AG08395 (cell line): ENCODE measurements at regions not wholly inside any gene's neighbourhood (a gene's known extent, or its start where the extent isn't known, plus 50 kb on each side); places are given as distances from the start of the nearest gene placed in this dataset.

Experiments used
- DNase-seq: peaks from one replicate; pipeline ENCODE4 v3.0.0; 2012; ENCODE audit warnings: mixed read lengths, low spot score

DNA sequence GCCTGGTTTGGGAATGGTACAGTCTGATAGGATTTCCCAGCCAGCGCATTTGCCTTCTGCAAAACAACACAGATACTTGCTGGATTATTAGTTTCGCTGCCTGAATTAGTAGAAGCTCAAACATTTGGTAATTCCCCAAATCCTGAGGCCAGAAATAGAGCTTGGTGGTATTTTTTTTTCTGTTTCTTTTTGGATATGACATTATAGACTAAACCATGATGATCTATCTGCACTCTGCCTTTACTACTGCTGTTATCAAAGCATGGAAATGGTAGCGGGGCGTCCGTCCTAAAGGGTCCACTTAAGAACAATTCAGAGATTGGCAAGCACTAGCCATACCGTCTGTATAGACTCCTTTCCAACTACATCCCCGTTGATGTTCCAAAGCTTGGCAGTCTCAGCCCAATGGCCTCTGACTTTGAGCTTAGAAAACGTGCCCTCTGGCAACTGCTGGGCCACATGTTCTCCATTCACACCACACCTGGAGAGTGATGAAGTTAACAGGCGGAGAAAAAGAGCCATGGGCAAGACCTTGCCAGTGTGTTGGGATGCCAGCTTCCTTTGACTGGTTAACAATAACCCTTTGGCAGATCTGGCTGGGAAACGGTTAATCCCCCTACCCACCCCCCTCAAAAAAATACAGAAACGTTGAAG, 241.0 kb upstream of the NR2F2 start:
- no peak for DNase-seq

GRCh38 chr15:96092186-96092585, 238.3 kb upstream of the NR2F2 start:
- no peak for DNase-seq

- DNase-seq = no peak
Measured at GRCh38 chr15:96093063-96093462, 237.4 kb upstream of the NR2F2 start.

DNA sequence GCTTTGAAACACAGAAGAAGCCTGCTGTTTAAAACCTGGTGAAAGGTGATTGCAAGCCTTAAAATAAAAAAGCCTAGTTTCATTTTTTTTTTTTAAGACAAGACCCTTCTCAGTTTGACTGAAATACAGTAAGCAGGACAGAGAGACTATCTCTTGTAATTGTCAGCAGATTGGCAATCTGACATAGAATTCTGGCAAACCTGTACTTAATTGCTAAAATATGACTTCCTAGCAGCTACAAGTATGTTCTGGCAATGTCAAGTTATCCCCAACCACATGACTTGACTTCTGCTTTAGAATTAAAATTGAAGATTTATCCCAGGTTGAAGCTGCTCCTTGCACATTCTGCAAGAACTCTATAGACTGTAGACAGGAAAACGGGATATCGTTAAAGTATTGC, 232.8 kb upstream of the NR2F2 start:
- DNase-seq = no peak

- DNase-seq = no peak
Measured at GRCh38 chr15:96102631-96103030, 227.9 kb upstream of the NR2F2 start.

- DNase-seq = no peak
Measured at GRCh38 chr15:96106181-96106580, 224.3 kb upstream of the NR2F2 start.

- no peak for DNase-seq
Measured at GRCh38 chr15:96106628-96107027, 223.9 kb upstream of the NR2F2 start.

- no peak for DNase-seq
Measured at GRCh38 chr15:96107916-96108315, 222.6 kb upstream of the NR2F2 start.

- no peak for DNase-seq
Measured at GRCh38 chr15:96108405-96108804, 222.1 kb upstream of the NR2F2 start.

- no peak for DNase-seq
Measured at GRCh38 chr15:96109820-96110219, 220.7 kb upstream of the NR2F2 start.

DNA sequence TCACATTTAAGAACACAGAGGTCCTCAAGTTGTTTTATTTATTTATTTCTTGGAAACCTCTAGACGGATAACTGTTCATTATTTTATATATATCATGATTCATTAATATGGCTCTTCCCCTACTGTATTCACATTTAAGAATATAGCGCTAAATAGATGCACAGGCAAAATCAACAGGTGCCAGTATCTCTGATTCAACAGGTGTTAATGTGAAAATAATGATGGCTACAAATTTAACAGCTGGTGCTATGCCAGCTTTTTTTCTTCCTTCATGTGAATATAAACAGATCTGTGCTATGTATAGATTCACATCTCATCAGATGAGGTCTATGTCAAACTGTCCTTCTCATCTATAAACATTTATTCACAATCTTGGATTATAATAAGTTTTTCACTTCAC, 218.5 kb upstream of the NR2F2 start:
- DNase-seq = no peak

DNA sequence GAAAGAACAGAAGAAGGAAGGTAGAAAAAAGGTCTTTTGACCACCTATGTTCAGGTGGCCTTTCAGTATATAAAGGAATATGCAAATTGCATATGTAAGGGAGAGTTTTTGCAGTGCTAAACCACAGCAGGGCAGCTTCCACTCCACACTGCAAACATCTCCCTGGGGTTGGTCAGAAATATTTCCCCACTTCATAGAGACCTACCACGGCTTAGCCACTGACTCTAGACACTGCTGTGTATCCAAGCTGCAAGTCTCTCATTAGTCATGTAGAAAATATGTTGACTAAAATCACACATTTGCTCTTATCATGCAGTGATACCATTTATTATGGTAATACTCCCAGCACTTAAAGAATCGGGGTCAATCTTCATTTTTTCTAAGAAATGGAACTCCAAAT, 214.9 kb upstream of the NR2F2 start:
- peak; percentile 20 for DNase-seq

DNA sequence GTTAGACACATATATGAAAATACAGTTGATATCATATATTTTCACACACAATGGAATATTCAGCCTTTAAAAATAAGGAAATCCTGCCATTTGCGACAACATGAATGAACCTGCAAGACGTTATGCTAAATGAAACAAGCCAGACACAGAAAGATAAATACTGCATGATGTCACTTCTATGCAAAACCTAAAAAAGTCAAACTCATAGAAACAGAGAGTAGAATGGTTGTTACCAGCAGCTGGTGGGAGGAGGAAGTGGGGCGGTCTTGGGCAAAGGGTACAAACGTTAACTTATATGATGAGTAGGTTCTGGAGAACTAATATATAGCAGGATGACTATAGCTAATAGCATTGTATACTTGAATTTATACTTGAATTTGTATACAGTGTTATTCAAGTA, 213.2 kb upstream of the NR2F2 start:
- DNase-seq = no peak

GRCh38 chr15:96119734-96120133, 210.8 kb upstream of the NR2F2 start:
- no peak for DNase-seq

GRCh38 chr15:96121086-96121920, 209.2 kb upstream of the NR2F2 start:
- no peak for DNase-seq

GRCh38 chr15:96122077-96123027, 208.1 kb upstream of the NR2F2 start:
- DNase-seq = peak; percentile 8

DNA sequence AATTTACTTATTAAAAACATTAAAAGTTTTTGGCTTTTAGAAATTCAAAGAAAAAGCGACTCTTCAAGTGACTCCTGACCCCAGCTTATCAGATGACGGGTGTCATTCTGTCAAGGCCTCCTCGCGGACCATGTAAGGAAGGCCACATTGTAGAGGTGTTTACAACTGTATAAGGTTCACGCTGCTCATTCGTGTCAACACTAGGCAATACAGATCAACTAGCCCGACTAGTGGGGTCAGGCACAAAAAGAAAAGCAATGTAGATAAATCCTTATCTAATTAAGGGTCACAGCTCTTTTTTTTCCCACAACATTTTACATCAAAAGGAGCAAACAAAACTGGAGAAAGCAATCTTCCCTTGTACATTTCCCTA, 207.5 kb upstream of the NR2F2 start:
- DNase-seq = no peak

DNA sequence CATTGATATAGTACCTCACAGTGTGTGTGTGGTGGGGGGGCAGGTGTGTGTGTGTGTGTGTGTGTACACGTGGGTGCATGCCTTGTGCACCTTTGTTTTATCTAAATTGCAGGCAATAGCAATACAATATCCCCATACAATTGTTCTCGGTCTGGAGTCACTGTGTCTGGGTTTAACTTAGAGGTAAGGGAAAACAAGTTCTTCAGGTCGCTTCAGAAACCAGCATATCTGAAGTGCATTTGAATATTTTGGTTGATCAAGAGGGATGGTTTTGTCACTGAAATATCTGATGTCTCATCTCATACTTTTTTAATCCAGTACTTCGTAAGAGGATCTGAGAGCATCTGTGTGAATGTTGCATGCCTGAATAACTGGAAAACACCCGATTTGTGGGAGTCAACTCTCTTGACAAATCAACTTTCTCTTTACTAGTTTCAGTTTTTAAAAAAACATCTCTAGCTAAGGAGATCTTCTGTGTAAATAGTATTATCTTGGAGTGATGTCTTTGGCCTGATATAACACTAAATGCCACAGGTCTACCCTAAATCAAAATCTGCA, 206.8 kb upstream of the NR2F2 start:
- no peak for DNase-seq

DNA sequence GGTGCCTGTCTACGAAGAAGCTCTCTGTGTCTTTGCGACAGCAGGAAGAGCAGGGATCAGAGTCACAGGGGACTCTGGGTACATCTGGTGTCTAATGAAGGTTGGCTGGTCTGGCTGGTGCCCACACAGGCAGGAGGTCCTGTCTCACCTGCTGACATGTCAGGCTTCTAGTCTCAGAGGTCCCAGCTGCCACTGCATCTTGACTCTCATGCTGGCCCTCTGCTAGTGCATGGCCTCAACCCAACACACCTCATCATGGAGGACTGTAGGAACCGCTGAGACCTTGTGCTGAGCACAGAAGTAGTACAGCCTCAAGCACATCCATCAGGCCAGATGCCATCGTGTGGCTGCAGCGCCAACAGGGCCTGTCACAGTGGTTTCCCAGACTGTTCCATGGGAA, 206.1 kb upstream of the NR2F2 start:
- no peak for DNase-seq

GRCh38 chr15:96125721-96126415, 204.6 kb upstream of the NR2F2 start:
- no peak for DNase-seq

DNA sequence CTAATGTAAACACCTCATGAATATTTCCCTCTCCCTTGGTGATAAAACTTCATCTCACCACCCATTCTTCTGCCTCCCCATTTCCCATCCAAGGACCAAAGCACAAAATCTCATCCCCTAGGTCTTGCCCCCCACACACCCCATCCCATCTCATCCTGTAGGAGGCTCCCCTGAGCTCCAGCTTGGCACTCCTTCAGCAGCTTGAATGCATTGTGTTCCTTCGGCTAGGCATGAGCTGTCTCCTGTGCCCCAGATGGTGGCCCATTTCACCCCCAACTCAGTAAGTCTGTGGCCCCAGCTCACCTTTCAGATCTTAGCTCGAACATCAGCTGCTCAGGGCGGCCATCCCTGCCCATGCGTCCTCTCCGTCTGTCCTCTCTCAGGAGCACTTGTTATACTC, 203.6 kb upstream of the NR2F2 start:
- DNase-seq = no peak

GRCh38 chr15:96130734-96131133, 199.8 kb upstream of the NR2F2 start:
- no peak for DNase-seq
